ENCODE measurements at regions not wholly inside any gene's neighbourhood (a gene's known extent, or its start where the extent isn't known, plus 50 kb on each side); places are given as distances from the start of the nearest gene placed in this dataset.
"Not testable (repeated sequence)": the region's sequence is repeated elsewhere in the genome, so short reads cannot be mapped to it uniquely, and the experiment has no call there.

DNA sequence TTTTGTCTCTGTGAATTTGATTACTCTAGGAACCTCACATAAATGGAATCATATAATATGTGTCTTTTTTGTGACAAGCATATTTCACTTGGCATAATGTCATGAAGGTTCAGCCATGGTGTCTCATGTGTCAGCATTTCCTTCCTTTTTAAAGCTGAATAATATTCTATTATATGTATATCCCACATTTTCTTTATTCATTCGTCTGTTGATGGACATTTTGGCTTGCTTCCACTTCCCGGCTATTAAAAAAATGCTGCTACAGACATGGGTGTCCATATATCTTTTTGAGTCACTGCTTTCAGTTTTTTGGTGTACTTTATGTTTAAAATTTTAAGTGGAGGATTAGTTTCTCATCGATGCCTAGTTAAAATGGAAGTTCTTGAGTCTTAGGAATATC lies 59.8 kb upstream of the C5orf63 start:
- no peak for ATAC-seq
- DNase-seq: no peak

DNA sequence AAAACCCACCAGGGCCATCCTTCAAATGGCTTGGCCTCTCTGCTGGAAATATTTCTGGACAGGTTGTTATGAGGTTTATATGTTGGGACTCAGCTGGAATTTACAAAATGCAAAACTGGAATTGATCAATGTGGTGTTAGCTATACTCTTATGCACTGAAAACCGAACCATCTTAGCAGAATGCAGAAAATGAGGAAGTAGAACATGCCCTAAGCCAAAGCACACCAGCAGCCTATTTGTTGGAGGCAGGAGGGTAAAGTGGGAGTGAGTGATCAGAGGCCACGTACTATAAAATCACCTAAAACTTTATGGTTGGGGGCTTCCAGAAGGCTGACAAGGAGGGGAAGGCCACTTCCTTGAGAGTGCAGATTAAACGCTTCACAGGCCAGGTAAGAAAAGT lies 63.6 kb upstream of the C5orf63 start:
- DNase-seq (no peak), ATAC-seq (no peak)

DNA sequence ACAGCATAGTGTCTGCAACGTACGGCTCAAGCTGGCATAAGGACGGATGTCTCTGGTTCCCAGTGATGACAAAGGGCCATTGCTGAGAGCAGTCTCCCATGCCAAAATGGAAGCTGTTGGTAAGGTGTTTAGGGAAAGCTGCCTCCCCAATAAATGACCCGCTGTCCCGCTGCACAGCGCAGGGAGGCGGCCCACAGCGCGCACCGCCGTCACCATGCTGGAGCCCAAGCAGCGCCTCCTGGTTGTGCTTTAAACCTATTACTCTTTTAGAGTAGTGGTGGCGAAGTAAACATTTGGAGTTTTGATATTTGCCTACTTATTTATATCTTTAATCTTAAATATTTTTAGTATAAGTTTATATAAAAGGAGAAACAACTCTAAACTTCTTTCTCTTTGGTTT lies 70.4 kb upstream of the C5orf63 start:
- ATAC-seq (no peak), DNase-seq (no peak)

DNA sequence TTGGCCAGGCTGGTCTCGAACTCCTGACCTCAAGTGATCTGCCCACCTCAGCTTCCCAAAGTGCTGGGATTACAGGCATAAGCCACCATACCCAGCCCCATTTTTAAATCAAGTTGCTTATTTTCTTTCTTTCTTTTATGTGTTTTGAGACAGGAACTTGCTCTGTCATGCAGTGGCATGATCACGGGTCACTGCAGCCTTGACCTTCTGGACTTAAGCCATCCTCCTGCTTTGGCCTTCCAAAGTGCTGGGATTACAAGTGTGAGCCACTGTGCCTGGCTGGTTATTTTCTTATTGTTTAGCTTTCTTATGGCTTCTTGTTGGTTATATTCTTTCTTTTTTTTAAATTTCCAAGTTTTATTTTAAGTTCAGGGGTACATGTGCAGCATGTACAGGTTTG lies 79.7 kb upstream of the C5orf63 start:
- ATAC-seq (no peak), DNase-seq (no peak)

DNA sequence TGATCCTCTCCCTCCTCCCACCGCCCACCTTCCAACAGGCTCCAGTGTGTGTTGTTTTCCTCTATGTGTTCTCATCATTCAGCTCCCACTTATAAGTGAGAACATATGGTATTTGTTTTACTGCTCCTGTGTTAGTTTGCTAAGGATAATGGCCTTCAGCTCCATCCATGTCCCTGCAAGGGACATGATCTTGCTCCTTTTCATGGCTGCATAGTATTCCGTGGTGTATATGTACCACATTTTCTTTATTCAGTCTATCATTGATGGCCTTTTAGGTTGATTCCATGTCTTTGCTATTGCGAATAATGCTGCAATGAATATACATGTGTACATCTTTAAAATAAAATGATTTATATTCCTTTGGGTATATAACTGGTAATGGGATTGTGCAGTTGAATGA lies 80.2 kb upstream of the C5orf63 start:
- no peak for ATAC-seq
- no peak for DNase-seq

GRCh38 chr5:127163750-127164149 lies 90.4 kb upstream of the C5orf63 start:
- no peak for ATAC-seq
- no peak for DNase-seq

DNA sequence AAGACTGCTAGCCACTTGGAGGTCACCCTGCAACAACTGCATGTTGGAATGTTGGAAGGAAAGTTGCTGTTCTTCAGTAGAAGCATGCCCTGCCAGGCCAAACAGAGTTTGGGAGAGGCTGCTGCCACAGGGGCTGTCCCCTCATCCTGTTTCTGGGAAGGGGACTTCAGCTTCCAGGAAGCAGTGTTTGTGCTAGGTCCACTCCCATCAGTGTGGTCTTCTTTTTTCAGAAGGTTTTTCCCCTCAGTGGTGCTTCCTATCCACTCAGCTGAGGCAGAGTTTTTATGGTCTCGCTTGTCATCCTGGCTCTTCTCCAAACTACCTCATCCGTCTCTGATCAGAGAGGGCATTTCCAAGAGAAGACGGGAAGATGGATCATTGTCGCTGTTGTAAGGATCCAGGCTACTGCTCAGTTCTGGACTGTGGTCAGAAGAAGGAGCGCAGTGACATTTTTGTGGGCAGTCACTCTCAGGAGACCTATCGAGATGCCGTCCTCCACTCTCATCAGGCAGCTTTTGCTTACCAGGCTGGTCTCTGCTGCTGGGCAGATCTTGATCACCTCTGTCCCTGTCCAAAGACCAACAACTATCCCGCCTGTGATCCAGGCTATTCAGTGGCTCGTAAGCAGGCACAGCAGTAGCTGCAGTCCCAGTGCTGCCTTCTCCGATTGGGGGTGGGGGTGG lies 97.8 kb upstream of the C5orf63 start:
- DNase-seq: no peak

GRCh38 chr5:127176769-127177168 lies 103.5 kb upstream of the C5orf63 start:
- no peak for DNase-seq
- no peak for ATAC-seq

More for the DNA sequence above, 97.8 kb upstream of the C5orf63 start:
- no peak for ATAC-seq

- not testable (repeated sequence) for ATAC-seq, DNase-seq
Observed at GRCh38 chr5:127182631-127183030, 108.0 kb upstream of the MEGF10 start.

DNA sequence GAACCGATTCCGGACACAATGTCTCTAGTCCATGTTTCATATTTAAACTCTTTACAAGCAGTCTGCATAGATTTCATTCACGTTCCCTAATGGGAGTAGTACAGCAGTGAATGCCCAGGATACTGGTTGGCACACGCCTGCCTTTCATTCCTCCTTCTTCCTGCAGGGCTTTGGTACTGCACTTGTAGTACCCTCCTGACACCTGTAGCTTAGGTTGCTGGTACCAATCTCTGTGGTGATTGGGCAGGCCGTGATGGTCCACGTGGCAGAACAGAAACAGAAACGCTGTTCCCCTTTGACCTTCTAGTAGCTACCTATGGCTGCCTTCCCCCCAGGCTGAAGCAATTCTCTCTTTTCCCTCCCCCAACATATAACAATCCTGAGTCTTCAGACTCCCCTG lies 107.3 kb upstream of the MEGF10 start:
- DNase-seq (no peak), ATAC-seq (no peak)

DNA sequence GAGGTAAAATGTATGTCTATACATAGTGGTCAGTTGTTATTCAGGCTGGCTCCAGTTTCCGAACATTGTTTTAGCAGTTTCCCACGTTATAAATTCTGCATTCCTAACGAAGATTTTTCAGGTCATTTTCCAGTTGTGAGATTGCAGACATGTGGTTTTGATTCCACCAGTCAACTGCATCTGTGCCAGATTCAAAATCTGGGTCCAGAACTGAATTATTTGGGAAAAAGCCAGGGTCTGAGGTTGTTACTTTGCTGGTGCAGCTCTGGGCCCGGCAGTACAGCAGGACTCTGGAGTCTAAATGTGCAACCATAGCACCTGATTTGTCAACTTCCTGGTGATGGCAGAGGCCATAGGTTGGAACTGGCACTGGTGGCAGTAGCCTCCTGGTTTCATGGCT lies 105.7 kb upstream of the MEGF10 start:
- ATAC-seq: no peak
- no peak for DNase-seq

DNA sequence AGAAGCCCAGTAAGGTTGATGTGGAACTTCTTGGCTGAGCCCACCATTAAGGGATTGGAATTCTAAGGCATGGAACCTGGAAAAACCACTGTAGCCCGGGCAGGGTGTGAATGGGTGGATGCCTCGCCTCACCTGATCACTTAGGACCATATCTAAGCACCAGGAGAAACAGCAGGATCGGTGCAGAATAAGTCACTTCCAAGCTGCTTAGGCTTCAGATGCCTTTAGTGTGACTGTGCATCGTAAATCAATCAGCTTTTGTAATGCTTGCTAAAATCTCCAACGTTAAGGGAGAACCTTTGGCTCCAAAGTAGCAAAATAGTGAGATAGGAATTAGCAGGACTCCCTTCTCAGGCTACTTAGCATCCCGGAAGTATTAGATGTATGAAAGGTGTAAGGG lies 103.9 kb upstream of the MEGF10 start:
- DNase-seq: no peak
- ATAC-seq: no peak

DNA sequence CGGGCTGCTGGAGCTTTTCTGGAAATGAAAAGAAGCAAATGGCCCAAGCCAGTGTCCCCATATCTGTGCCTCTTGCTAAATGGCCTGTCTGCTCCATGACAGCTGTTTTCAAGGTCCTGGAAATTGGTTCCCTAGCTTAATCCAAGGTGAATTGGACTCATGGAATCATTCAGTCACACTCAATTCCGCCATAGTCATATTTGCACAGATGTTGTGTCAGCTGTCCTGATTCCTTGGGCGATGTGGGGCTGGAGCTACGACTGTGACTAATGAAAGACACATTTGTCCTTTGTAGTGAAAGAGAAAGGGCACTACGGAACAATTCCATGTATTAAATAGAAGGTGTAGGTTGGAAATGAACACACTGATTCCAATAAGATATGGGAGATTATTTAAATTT lies 102.9 kb upstream of the MEGF10 start:
- no peak for ATAC-seq
- no peak for DNase-seq

DNA sequence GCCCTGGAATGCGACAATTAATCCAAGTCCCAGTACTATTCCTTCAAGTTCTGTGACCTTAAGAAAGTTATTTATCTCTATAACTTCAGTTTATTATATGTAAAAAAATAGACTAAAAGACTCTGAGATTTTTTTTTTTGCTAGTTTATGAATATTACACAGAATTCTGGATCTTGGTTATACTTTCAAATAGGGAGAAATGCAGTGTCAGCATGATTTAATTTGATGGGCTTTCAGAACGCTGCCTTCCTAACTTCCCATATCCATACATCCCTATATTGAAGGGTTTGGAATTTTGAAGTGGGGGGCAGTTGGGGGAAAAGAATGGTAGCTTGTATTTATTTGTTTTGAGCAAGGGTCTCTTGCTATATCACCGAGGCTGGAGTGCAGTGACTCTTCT lies 98.4 kb upstream of the MEGF10 start:
- DNase-seq (no peak), ATAC-seq (no peak)

- no peak for ATAC-seq
- no peak for DNase-seq
Observed at GRCh38 chr5:127192836-127193338, 97.7 kb upstream of the MEGF10 start.

GRCh38 chr5:127196042-127196441 lies 94.6 kb upstream of the MEGF10 start:
- DNase-seq (no peak), ATAC-seq (no peak)

- DNase-seq, ATAC-seq: not testable (repeated sequence)
Observed at GRCh38 chr5:127197402-127198167, 93.0 kb upstream of the MEGF10 start.

- ATAC-seq, DNase-seq: not testable (repeated sequence)
Observed at GRCh38 chr5:127202738-127203137, 87.9 kb upstream of the MEGF10 start.

DNA sequence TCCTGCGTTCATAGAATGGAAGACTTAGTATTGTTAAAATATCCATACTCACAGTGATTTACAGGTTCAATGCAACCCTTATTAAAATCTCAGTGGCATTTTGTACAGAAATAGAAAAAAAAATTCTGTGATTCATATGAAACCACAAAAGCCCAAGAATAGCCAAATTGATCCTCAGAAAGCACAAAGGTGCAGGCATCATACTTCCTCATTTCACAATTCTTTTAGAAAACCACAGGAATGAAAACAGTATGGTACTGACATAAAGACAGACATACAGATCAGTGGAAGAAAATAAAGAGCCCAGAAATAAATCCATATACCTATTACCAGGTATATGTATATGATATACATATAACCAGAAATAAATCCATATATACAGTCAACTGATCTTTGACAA lies 86.8 kb upstream of the MEGF10 start:
- no peak for DNase-seq
- ATAC-seq: no peak

GRCh38 chr5:127205147-127205546 lies 85.4 kb upstream of the MEGF10 start:
- ATAC-seq (no peak), DNase-seq (no peak)

DNA sequence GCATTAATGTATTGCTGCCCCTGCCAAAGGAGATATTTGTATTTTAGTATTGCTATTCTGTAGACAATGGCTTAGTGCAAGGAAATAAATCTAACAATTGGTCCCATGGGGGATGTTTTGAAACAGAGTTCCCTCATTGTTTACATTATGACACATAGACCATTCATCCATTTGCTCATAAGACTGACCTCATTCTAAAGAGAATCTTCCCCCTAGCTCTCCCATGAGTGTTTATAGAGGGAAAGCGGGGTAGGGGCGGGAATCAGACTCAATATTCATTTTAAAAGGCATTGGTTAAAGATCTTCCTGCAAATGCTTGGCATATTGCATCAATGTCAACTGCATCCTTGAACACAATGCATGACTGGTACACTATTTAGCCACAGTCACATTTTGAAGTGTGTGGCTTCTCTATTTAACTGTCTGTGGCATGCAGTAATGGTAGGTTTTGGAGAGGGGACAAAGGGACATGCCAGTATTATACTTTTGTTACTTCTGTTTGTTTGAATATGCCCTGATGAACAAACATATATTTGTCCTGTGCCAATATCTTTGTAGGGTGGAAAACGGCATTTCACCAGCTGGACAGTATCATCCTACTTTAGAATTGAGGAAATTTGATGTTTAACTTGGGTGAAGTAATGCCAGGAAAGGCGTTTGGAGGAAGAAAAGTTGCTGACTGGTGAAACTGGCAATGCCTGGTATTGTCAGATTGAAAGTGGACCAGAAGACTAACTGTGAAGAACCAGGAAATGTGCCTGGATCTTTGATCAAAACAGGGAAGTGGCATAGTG lies 84.1 kb upstream of the MEGF10 start:
- ATAC-seq (no peak), DNase-seq (no peak)

GRCh38 chr5:127210042-127210441 lies 80.6 kb upstream of the MEGF10 start:
- no peak for ATAC-seq
- no peak for DNase-seq

GRCh38 chr5:127213231-127213630 lies 77.4 kb upstream of the MEGF10 start:
- DNase-seq (no peak), ATAC-seq (no peak)

Data from stimulated activated naive CD8-positive, alpha-beta T cell treated with anti-CD3 and anti-CD28 coated beads, Interleukin-15, Interleukin-2, amounts not matched to agents 100 U/mL and 50 U/mL, for 24 hours (primary cell).